Osteoblast (primary cell): ENCODE measurements at regions not wholly inside any gene's neighbourhood (a gene's known extent, or its start where the extent isn't known, plus 50 kb on each side); places are given as distances from the start of the nearest gene placed in this dataset.

ENCODE experiments used
- DNase-seq: peaks from one replicate; pipeline ENCODE4 v3.0.0; 2011; ENCODE audit warnings: low spot score, mixed read lengths; ENCODE audit not compliant: insufficient read length; ENCODE audit errors: missing footprints
- H2AFZ ChIP-seq: 2 replicates; pipeline ENCODE4 v1.6.0; 2011; ENCODE audit warnings: mild to moderate bottlenecking, low read length
- H3K27ac ChIP-seq: 2 replicates; pipeline ENCODE4 v1.5.1; 2011; ENCODE audit warnings: mild to moderate bottlenecking, low read depth, low read length, moderate library complexity
- H3K27me3 ChIP-seq: 2 replicates; pipeline ENCODE4 v1.6.0; 2012; ENCODE audit warnings: mild to moderate bottlenecking, control low read depth, inconsistent platforms, low read length, moderate library complexity; ENCODE audit not compliant: insufficient read depth
- H3K36me3 ChIP-seq: 2 replicates; pipeline ENCODE4 v1.5.1; 2011; ENCODE audit warnings: mild to moderate bottlenecking, low read length, control low read depth, moderate library complexity; ENCODE audit not compliant: insufficient read depth
- H3K4me1 ChIP-seq: 2 replicates; pipeline ENCODE4 v1.5.1; 2011; ENCODE audit warnings: mild to moderate bottlenecking, low read length, control low read depth, moderate library complexity; ENCODE audit not compliant: insufficient read depth
- H3K4me2 ChIP-seq: 2 replicates; pipeline ENCODE4 v1.6.0; 2011; ENCODE audit warnings: mild to moderate bottlenecking, low read length; ENCODE audit not compliant: insufficient read depth
- H3K4me3 ChIP-seq: fragments of 200-600 bp; sonication (generic); 3 replicates; pipeline ENCODE4 v1.5.1; 2012; ENCODE audit warnings: mild to moderate bottlenecking, low read length, inconsistent platforms; ENCODE audit not compliant: insufficient read depth
- H3K79me2 ChIP-seq: 2 replicates; pipeline ENCODE4 v1.6.0; 2012; ENCODE audit warnings: mild to moderate bottlenecking, low read length, control low read depth, inconsistent platforms; ENCODE audit not compliant: insufficient read depth
- H3K9me3 ChIP-seq: 2 replicates; pipeline ENCODE4 v1.5.1; 2011; ENCODE audit warnings: low read depth, low read length, control low read depth
- H4K20me1 ChIP-seq: 2 replicates; pipeline ENCODE4 v1.6.0; 2012; ENCODE audit warnings: mild to moderate bottlenecking, low read length, control low read depth; ENCODE audit not compliant: insufficient read depth
- TF ChIP-seq, protein P1 (sequence below): IDR thresholded peaks from 2 replicates; pipeline ENCODE4 v1.5.1; 2011; ENCODE audit warnings: mild to moderate bottlenecking, low read depth, low read length, moderate library complexity; ENCODE audit errors: extremely low read depth

GRCh38 chr2:16940214-16940613 is 274.6 kb upstream of the CYRIA start:
- Histone ChIP-seq H3K36me3 (no peaks in the 10 kb centered on the region), H3K79me2 (no peaks in the 10 kb centered on the region), H3K9me3 (peaks cover 4% of the 10 kb centered on the region), H2AFZ (no peak overlapping the region), H3K4me1 (no peaks in the 10 kb centered on the region), H4K20me1 (no peaks in the 10 kb centered on the region), H3K4me3 (no peak overlapping the region), H3K27ac (no peak overlapping the region), H3K4me2 (no peak overlapping the region), H3K27me3 (no peaks in the 10 kb centered on the region)
- TF ChIP-seq, protein P1, sequence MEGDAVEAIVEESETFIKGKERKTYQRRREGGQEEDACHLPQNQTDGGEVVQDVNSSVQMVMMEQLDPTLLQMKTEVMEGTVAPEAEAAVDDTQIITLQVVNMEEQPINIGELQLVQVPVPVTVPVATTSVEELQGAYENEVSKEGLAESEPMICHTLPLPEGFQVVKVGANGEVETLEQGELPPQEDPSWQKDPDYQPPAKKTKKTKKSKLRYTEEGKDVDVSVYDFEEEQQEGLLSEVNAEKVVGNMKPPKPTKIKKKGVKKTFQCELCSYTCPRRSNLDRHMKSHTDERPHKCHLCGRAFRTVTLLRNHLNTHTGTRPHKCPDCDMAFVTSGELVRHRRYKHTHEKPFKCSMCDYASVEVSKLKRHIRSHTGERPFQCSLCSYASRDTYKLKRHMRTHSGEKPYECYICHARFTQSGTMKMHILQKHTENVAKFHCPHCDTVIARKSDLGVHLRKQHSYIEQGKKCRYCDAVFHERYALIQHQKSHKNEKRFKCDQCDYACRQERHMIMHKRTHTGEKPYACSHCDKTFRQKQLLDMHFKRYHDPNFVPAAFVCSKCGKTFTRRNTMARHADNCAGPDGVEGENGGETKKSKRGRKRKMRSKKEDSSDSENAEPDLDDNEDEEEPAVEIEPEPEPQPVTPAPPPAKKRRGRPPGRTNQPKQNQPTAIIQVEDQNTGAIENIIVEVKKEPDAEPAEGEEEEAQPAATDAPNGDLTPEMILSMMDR, result no peak
- DNase-seq, result no peak

- H3K4me2 ChIP-seq, result no peak overlapping the region
- no peaks in the 10 kb centered on the region for H4K20me1 ChIP-seq
- no peaks in the 10 kb centered on the region for H3K36me3 ChIP-seq
- DNase-seq, result no peak
- TF ChIP-seq, protein P1, result no peak
- H3K4me1 ChIP-seq, result no peaks in the 10 kb centered on the region
- no peak overlapping the region for H3K4me3 ChIP-seq
- H3K27me3 ChIP-seq, result no peaks in the 10 kb centered on the region
- H3K27ac ChIP-seq, result no peak overlapping the region
- H2AFZ ChIP-seq, result no peak overlapping the region
- no peaks in the 10 kb centered on the region for H3K79me2 ChIP-seq
- H3K9me3 ChIP-seq, result peaks cover 4% of the 10 kb centered on the region
Observed at GRCh38 chr2:16939771-16940170, 274.1 kb upstream of the CYRIA start.

DNA sequence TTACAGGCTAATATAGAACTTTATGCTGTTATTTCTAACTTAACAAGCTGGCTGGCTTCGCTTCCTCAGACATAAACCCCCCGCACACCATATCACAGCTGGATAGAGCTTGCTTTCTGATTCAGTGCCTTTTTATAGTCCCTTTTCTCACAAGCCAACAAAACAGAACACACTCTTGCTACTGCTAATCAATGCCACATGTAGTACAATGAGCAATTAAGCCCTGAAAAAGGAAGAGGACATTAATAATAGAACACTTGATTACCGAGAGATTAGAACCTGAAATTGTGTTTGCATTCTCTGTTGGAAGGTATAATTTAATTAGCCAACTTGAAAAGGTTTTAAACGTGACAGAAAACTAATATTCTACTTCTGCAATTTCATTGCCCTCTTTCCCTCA is 267.7 kb upstream of the CYRIA start:
- Histone ChIP-seq H3K27ac (no peak overlapping the region), H3K27me3 (no peaks in the 10 kb centered on the region), H3K9me3 (no peaks in the 10 kb centered on the region), H3K79me2 (no peaks in the 10 kb centered on the region), H4K20me1 (no peaks in the 10 kb centered on the region), H3K4me1 (no peaks in the 10 kb centered on the region), H3K36me3 (no peaks in the 10 kb centered on the region), H3K4me2 (no peak overlapping the region), H3K4me3 (no peak overlapping the region), H2AFZ (no peak overlapping the region)
- TF ChIP-seq, protein P1, result no peak
- no peak for DNase-seq

GRCh38 chr2:16932826-16933225 is 267.2 kb upstream of the CYRIA start:
- Histone ChIP-seq H3K4me1 (no peaks in the 10 kb centered on the region), H3K4me2 (no peak overlapping the region), H3K4me3 (no peak overlapping the region), H3K79me2 (no peaks in the 10 kb centered on the region), H4K20me1 (no peaks in the 10 kb centered on the region), H3K9me3 (no peaks in the 10 kb centered on the region), H3K36me3 (no peaks in the 10 kb centered on the region), H3K27ac (no peak overlapping the region), H3K27me3 (no peaks in the 10 kb centered on the region), H2AFZ (no peak overlapping the region)
- TF ChIP-seq, protein P1, result no peak
- no peak for DNase-seq
